OCI-LY1 (cell line): ENCODE measurements at regions not wholly inside any gene's neighbourhood (a gene's known extent, or its start where the extent isn't known, plus 50 kb on each side); places are given as distances from the start of the nearest gene placed in this dataset.

Source experiments
- CTCF ChIP-seq: fragments of 200-600 bp; sonication (generic), shearing (Covaris generic); IDR thresholded peaks from 2 replicates; pipeline ENCODE4 v1.5.1; 2017; ENCODE audit warnings: mild to moderate bottlenecking, antibody characterized with exemption, low read length, moderate library complexity, mixed read lengths
- EZH2 ChIP-seq: fragments of 200-600 bp; sonication (generic), shearing (Covaris generic); IDR thresholded peaks from 2 replicates; pipeline ENCODE4 v1.8.0; 2017; ENCODE audit warnings: borderline replicate concordance, mixed run types, mild to moderate bottlenecking, antibody characterized with exemption, low read length, moderate library complexity, mixed read lengths

GRCh38 chr17:12341328-12341727, 320.7 kb downstream of the MAP2K4 start:
- TF ChIP-seq CTCF = no peak
- no peak for TF ChIP-seq EZH2
